RWPE2 (cell line): ENCODE measurements at regions not wholly inside any gene's neighbourhood (a gene's known extent, or its start where the extent isn't known, plus 50 kb on each side); places are given as distances from the start of the nearest gene placed in this dataset.

ENCODE experiments used
- ATAC-seq: fragments of 200-7000 bp; cut with Tn5 transposase; 3 replicates; pipeline ENCODE4 v1.9.1; 2021; ENCODE audit warnings: low read depth
- DNase-seq: peaks from one replicate; pipeline ENCODE4 v3.0.0-alpha.2; 2020; ENCODE audit warnings: low spot score
- H3K27ac ChIP-seq: fragments of 450-650 bp; 2 replicates; pipeline ENCODE4 v1.5.1; 2017; ENCODE audit warnings: mild to moderate bottlenecking; ENCODE audit not compliant: poor library complexity, severe bottlenecking
- H3K27me3 ChIP-seq: fragments of 250-450 bp; sonication (Bioruptor Pico); 2 replicates; pipeline ENCODE4 v1.5.1; 2021; ENCODE audit warnings: mild to moderate bottlenecking, moderate library complexity; ENCODE audit not compliant: insufficient read depth, poor library complexity, severe bottlenecking
- H3K36me3 ChIP-seq: fragments of 250-450 bp; sonication (Bioruptor Pico); 2 replicates; pipeline ENCODE4 v1.5.1; 2020; ENCODE audit warnings: low read depth, mild to moderate bottlenecking, moderate library complexity
- H3K4me1 ChIP-seq: fragments of 250-450 bp; sonication (Bioruptor Pico); 2 replicates; pipeline ENCODE4 v1.5.1; 2021; ENCODE audit warnings: mild to moderate bottlenecking, moderate library complexity; ENCODE audit not compliant: insufficient read depth, poor library complexity, severe bottlenecking
- H3K4me3 ChIP-seq: fragments of 250-450 bp; sonication (Bioruptor Pico); 2 replicates; pipeline ENCODE4 v1.5.1; 2021; ENCODE audit warnings: mild to moderate bottlenecking, moderate library complexity; ENCODE audit not compliant: severe bottlenecking
- H3K9me3 ChIP-seq: fragments of 250-450 bp; sonication (Bioruptor Pico); 2 replicates; pipeline ENCODE4 v1.5.1; 2021; ENCODE audit warnings: mild to moderate bottlenecking, moderate library complexity; ENCODE audit not compliant: severe bottlenecking
- TF ChIP-seq, protein P1 (sequence below): fragments of 450-650 bp; IDR thresholded peaks from one replicate; pipeline ENCODE4 v1.5.1; 2017; ENCODE audit warnings: mild to moderate bottlenecking, moderate library complexity; ENCODE audit not compliant: poor library complexity, severe bottlenecking

DNA sequence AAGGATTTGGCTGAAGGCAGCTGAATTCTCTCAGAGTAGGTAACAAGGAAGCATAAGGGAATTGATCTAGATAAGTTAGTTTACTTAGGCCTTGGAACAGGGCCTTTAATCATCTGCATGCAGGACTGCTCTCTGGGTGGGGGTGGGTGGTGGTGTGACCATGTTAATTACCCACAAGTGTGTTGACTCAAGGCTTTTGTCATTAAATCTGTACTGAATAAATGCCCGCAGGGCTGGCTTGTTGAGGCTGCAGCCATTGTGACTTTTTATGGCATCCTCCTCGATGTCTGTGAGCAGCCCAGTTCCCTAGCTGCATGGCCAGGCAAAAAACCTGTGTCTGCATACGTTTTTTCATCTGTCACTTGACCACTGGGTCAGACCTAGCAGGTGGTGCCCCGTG is 63.5 kb upstream of the ASCC3 start:
- H3K4me1 ChIP-seq, result peaks cover 11% of the 10 kb centered on the region
- no peak for DNase-seq
- H3K4me3 ChIP-seq, result no peak overlapping the region
- H3K36me3 ChIP-seq, result no peaks in the 10 kb centered on the region
- no peak for ATAC-seq
- TF ChIP-seq, protein P1, sequence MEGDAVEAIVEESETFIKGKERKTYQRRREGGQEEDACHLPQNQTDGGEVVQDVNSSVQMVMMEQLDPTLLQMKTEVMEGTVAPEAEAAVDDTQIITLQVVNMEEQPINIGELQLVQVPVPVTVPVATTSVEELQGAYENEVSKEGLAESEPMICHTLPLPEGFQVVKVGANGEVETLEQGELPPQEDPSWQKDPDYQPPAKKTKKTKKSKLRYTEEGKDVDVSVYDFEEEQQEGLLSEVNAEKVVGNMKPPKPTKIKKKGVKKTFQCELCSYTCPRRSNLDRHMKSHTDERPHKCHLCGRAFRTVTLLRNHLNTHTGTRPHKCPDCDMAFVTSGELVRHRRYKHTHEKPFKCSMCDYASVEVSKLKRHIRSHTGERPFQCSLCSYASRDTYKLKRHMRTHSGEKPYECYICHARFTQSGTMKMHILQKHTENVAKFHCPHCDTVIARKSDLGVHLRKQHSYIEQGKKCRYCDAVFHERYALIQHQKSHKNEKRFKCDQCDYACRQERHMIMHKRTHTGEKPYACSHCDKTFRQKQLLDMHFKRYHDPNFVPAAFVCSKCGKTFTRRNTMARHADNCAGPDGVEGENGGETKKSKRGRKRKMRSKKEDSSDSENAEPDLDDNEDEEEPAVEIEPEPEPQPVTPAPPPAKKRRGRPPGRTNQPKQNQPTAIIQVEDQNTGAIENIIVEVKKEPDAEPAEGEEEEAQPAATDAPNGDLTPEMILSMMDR, result no peak
- no peaks in the 10 kb centered on the region for H3K27me3 ChIP-seq
- H3K27ac ChIP-seq, result no peak overlapping the region
- H3K9me3 ChIP-seq, result no peaks in the 10 kb centered on the region

DNA sequence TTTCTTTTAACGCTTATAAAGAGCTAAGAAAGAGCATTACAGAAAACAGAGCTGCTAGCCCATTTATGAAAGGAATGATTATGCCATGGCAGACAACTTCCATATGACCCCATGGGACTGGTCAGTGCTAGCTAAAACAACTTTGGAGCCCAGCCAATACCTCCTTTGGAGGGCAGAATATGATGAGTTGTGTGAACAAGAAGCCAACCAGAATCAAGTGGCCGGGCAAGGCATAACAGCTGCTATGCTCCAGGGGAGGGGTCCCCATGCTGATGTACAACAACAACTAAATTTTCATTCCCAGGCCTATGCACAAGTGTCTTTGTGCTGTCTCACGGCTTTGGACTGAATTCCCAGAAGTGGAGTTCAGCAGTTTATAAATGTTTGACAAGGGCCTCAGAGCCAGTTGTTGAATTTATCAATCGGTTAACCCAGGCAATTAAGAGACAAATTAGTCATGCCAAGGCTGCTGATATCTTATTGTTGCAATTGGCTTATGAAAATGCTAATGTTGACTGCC is 65.0 kb upstream of the ASCC3 start:
- Histone ChIP-seq H3K9me3 (no peaks in the 10 kb centered on the region), H3K36me3 (no peaks in the 10 kb centered on the region), H3K4me3 (no peak overlapping the region), H3K27ac (no peak overlapping the region), H3K27me3 (no peaks in the 10 kb centered on the region), H3K4me1 (peaks cover 11% of the 10 kb centered on the region)
- ATAC-seq (no peak), DNase-seq (no peak)
- TF ChIP-seq, protein P1, result no peak

DNA sequence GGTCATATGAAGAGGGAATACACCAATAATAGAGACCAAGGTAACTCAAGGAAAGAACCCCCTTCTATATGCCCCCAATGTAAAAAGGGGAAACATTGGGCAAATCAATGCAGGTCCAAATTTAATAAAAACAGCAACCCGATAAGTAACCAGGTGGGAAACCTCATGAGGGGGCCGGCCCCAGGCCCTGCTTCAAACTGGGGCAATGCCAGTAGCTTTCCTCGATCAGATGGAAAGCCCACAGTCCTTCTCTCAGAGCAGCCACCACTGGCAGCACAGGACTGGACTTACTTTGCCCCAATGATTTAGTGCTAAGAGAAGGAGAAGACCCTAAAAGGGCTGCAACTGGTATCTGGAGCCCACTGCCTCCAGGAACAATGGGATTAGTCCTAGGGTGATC is 65.6 kb upstream of the ASCC3 start:
- no peak for ATAC-seq
- H3K9me3 ChIP-seq, result no peaks in the 10 kb centered on the region
- no peaks in the 10 kb centered on the region for H3K36me3 ChIP-seq
- TF ChIP-seq, protein P1, result no peak
- no peaks in the 10 kb centered on the region for H3K27me3 ChIP-seq
- no peak overlapping the region for H3K4me3 ChIP-seq
- peaks cover 11% of the 10 kb centered on the region for H3K4me1 ChIP-seq
- no peak overlapping the region for H3K27ac ChIP-seq
- no peak for DNase-seq

DNA sequence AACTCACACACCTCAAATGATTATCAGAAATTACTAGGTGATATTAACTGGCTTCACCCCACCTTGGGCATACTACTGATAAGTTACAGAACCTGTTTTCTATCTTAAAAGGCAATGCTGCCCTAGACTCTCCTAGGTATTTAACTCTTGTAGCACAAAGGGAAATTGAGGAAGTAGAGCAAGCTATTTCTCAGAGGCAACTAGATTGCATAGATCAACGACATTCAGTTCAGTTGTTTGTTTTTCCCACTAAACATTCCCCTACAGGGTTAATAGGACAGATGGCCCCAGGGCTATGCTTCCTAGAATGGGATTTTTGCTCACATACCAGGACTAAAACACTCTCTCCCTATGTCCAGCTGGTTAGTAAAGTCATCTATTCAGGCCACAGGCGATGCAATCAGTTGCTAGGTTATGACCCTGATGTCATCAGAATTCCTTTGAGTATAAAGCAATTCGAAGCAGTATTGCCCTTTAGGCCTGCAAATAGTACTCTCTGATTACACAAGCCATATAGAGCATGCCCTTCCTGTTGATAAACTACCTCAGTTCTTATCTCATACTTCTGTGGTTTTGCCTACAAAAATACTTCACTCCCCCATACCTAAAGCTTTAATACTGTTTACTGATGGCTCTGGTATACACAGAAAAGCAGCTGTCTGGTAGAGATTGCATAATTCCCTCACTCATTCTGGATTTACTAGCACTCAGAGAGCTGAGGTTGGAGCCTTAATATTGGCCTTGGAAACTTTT is 67.4 kb upstream of the ASCC3 start:
- no peaks in the 10 kb centered on the region for H3K27me3 ChIP-seq
- peaks cover 5% of the 10 kb centered on the region for H3K4me1 ChIP-seq
- no peak overlapping the region for H3K27ac ChIP-seq
- no peak for DNase-seq
- ATAC-seq, result no peak
- no peak overlapping the region for H3K4me3 ChIP-seq
- no peaks in the 10 kb centered on the region for H3K36me3 ChIP-seq
- H3K9me3 ChIP-seq, result no peaks in the 10 kb centered on the region
- TF ChIP-seq, protein P1, result no peak

DNA sequence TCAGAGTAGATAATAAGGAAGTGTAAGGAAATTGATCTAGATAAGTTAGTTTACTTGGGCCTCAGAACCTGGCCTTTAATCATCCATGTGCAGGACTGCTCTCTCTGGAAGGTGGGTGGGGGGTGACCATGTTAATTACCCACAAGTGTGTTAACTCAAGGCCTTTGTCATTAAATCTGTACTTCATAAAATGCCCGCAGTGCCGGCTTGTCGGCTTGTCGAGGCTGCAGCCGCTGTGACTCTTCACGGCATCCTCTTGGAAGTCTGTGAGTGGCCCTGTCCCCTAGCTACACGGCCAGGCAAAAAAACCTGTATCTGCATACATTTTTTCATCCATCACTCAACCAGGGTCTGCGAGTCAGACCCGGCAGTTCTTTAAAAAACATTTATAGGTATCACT is 70.9 kb upstream of the ASCC3 start:
- H3K9me3 ChIP-seq, result no peaks in the 10 kb centered on the region
- TF ChIP-seq, protein P1, result no peak
- H3K4me1 ChIP-seq, result no peaks in the 10 kb centered on the region
- no peak for ATAC-seq
- H3K27me3 ChIP-seq, result no peaks in the 10 kb centered on the region
- H3K36me3 ChIP-seq, result no peaks in the 10 kb centered on the region
- H3K27ac ChIP-seq, result no peak overlapping the region
- DNase-seq, result no peak
- H3K4me3 ChIP-seq, result no peak overlapping the region
